GM12892 (cell line): ENCODE measurements at regions not wholly inside any gene's neighbourhood (a gene's known extent, or its start where the extent isn't known, plus 50 kb on each side); places are given as distances from the start of the nearest gene placed in this dataset.

Source experiments
- POLR2A ChIP-seq: IDR thresholded peaks from 2 replicates; pipeline ENCODE4 v1.6.1; 2011; ENCODE audit warnings: low read depth, low read length, control low read depth
- POLR2AphosphoS5 ChIP-seq: IDR thresholded peaks from 2 replicates; pipeline ENCODE4 v1.6.1; 2011; ENCODE audit warnings: low read depth, low read length, control low read depth

- TF ChIP-seq POLR2A (no peak), POLR2AphosphoS5 (no peak)
Measured at GRCh38 chr2:80896576-80896975, 592.0 kb upstream of the LRRTM1 start.
